ENCODE measurements at regions not wholly inside any gene's neighbourhood (a gene's known extent, or its start where the extent isn't known, plus 50 kb on each side); places are given as distances from the start of the nearest gene placed in this dataset.

DNA sequence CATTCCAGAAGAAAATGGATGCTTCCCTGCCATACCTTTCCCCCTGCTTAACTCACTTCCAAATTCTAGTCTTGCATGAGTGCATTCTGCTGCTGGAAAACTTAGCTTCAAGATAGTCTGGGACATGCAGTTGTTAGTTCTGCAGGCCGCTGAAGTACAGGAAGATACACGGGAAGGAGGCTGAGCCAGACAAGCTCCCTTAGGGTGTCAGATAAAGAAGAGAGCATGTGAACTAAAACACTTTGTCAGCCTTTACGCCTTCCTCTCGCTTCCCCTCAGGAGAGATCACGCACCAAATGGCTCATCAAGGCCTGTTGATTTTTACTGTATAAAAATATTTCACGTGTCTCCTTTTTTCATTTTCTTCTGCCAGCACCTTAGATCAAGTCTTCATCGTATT is 420.7 kb downstream of the INSC start:
- peak in 1 of 4 donors; percentile 33 for ATAC-seq

GRCh38 chr11:15536438-15536837 is 421.7 kb downstream of the INSC start:
- Histone ChIP-seq H3K36me3 (no peaks in the 10 kb centered on the region), H3K27me3 (no peaks in the 10 kb centered on the region), H3K9me3 (no peaks in the 10 kb centered on the region), H3K27ac (no peak overlapping the region), H3K4me1 (peaks cover 0 to 5% (median 0%) of the 10 kb centered on the region in 4 donors), H3K4me3 (no peak overlapping the region)
- no peak for ATAC-seq
- intact Hi-C loops (cut with DNase I): no loop called here
- no peak for TF ChIP-seq POLR2A (IDR thresholded peaks at IDR 0.05)
- TF ChIP-seq CTCF (IDR thresholded peaks at IDR 0.05): no peak
- no peak for DNase-seq
- WGBS (ENCODE audit: insufficient coverage, low coverage, low lambda C conversion rate, missing lambda C conversion rate): 61% methylated on average over 2 of the region's 2 CpGs

More for the DNA sequence above, 420.7 kb downstream of the INSC start:
- no peaks in the 10 kb centered on the region for H3K36me3 ChIP-seq
- H3K4me3 ChIP-seq: no peak overlapping the region
- H3K4me1 ChIP-seq: peaks cover 0 to 5% (median 0%) of the 10 kb centered on the region in 4 donors
- TF ChIP-seq CTCF (IDR thresholded peaks at IDR 0.05): no peak
- intact Hi-C loops (cut with DNase I): no loop called here
- H3K27me3 ChIP-seq: no peaks in the 10 kb centered on the region
- no peak overlapping the region for H3K27ac ChIP-seq
- H3K9me3 ChIP-seq: no peaks in the 10 kb centered on the region
- no peak for DNase-seq
- WGBS (ENCODE audit: insufficient coverage, low coverage, low lambda C conversion rate, missing lambda C conversion rate): 85% methylated on average over 7 of the region's 7 CpGs

DNA sequence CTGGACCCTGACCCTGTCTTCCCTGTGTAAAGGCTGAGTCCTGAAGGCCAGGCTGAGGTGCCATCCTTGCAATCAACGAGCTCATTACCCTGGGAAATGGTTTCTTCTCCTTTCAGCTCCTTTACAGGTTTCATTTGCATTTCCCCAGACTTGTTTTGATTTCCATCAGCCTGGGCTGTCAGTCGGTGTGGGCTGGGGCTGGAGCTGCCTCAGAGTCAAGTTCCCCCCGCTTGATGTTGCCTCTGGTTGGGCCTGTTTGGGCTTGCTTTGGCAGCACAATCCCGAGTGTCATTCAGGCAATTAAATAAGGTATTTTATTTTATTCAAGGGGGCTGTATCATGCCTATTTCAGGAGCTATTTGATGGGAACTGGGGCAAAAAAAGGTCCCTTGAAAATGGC is 424.9 kb downstream of the INSC start:
- Histone ChIP-seq H3K4me1 (no peaks in the 10 kb centered on the region), H3K27me3 (no peaks in the 10 kb centered on the region), H3K4me3 (no peak overlapping the region), H3K9me3 (no peaks in the 10 kb centered on the region), H3K27ac (no peak overlapping the region), H3K36me3 (no peaks in the 10 kb centered on the region)
- ATAC-seq (no peak), DNase-seq (no peak)
- 59% methylated on average over 3 of the region's 4 CpGs for WGBS (ENCODE audit: insufficient coverage, low coverage, low lambda C conversion rate, missing lambda C conversion rate)
- no peak for TF ChIP-seq POLR2A (IDR thresholded peaks at IDR 0.05)
- TF ChIP-seq CTCF (IDR thresholded peaks at IDR 0.05): no peak
- intact Hi-C loops (cut with DNase I): no loop called here

DNA sequence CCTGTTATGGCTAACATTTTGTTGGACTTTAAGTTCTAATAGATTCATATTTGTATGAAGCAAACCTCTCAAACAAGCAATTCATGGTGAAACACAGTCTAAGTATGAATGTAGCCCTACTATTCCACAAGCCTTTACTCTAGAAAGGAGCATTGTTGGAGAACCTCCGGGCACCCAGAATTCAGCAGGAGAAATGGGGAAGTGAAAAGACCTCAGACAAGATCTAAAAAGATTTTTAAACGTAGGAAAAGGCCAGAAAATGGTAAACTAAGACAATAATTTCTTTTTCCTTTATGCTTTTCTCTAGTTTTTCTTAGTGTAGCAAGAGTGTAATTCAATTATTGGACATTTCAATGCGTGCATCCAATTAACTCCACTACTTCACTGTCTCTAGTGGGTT is 426.4 kb downstream of the INSC start:
- 54% methylated on average over 3 of the region's 3 CpGs for WGBS (ENCODE audit: insufficient coverage, low coverage, low lambda C conversion rate, missing lambda C conversion rate)
- Histone ChIP-seq H3K9me3 (no peaks in the 10 kb centered on the region), H3K4me1 (no peaks in the 10 kb centered on the region), H3K27me3 (no peaks in the 10 kb centered on the region), H3K4me3 (no peak overlapping the region), H3K36me3 (no peaks in the 10 kb centered on the region), H3K27ac (no peak overlapping the region)
- no peak for TF ChIP-seq CTCF (IDR thresholded peaks at IDR 0.05)
- no peak for TF ChIP-seq POLR2A (IDR thresholded peaks at IDR 0.05)
- no peak for DNase-seq
- ATAC-seq: no peak
- intact Hi-C loops (cut with DNase I): no loop called here

GRCh38 chr11:15544353-15544752 is 429.6 kb downstream of the INSC start:
- H3K27ac ChIP-seq: no peak overlapping the region
- H3K4me1 ChIP-seq: no peaks in the 10 kb centered on the region
- ATAC-seq (no peak), DNase-seq (no peak)
- WGBS (ENCODE audit: insufficient coverage, low coverage, low lambda C conversion rate, missing lambda C conversion rate): 56% methylated on average over 4 of the region's 5 CpGs
- no peaks in the 10 kb centered on the region for H3K36me3 ChIP-seq
- no peaks in the 10 kb centered on the region for H3K27me3 ChIP-seq
- no peak overlapping the region for H3K4me3 ChIP-seq
- no peaks in the 10 kb centered on the region for H3K9me3 ChIP-seq
- TF ChIP-seq CTCF (IDR thresholded peaks at IDR 0.05): no peak
- no peak for TF ChIP-seq POLR2A (IDR thresholded peaks at IDR 0.05)
- intact Hi-C loops (cut with DNase I): no loop called here

Measured in right lobe of liver (tissue), 6 donors.